DMS79 treated with DMSO at 0.1 percent for 48 hours (cell line): ENCODE measurements at regions not wholly inside any gene's neighbourhood (a gene's known extent, or its start where the extent isn't known, plus 50 kb on each side); places are given as distances from the start of the nearest gene placed in this dataset.

Source experiments
- DNase-seq: peaks from one replicate; lab custom pipeline; 2025; lab: John Stamatoyannopoulos, UW

- no peak for DNase-seq
These were observed 51.3 kb upstream of the ADRA1D start for GRCh38 chr20:4300401-4300800.

- no peak for DNase-seq
These were observed 50.7 kb upstream of the ADRA1D start for GRCh38 chr20:4299773-4300172.

GRCh38 chr20:4299216-4299615 lies 50.1 kb upstream of the ADRA1D start:
- DNase-seq, result no peak
